ENCODE measurements at regions not wholly inside any gene's neighbourhood (a gene's known extent, or its start where the extent isn't known, plus 50 kb on each side); places are given as distances from the start of the nearest gene placed in this dataset.

DNA sequence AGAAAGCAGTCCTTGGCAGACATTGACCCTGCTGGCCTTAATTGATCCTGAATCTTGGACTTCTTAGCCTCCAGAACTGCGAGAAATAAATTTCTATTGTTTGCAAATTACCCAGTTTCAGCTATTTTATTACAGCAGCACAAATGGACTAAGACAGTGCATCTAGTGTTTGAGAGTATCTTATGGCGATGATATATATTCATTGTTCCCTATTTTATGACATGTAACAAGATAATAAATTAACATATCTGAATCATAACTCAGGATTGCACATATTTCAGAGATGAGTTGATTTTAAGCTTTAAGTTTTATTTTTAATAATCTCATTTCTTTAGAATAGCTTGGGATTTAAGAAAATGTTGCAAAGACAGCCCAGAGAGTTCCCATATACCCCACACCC is 167.4 kb upstream of the FOXG1 start:
- no peak overlapping the region for H3K9ac ChIP-seq
- H3K4me2 ChIP-seq: no peak overlapping the region
- no peaks in the 10 kb centered on the region for H3K9me3 ChIP-seq
- H3K4me3 ChIP-seq: no peak overlapping the region
- H4K20me1 ChIP-seq: no peaks in the 10 kb centered on the region
- no peaks in the 10 kb centered on the region for H3K27me3 ChIP-seq
- no peak overlapping the region for H3K27ac ChIP-seq
- no peaks in the 10 kb centered on the region for H3K4me1 ChIP-seq
- no peak for TF ChIP-seq Cebpa-rat (IDR thresholded peaks at IDR 0.05)
- no peaks in the 10 kb centered on the region for H3K36me3 ChIP-seq

DNA sequence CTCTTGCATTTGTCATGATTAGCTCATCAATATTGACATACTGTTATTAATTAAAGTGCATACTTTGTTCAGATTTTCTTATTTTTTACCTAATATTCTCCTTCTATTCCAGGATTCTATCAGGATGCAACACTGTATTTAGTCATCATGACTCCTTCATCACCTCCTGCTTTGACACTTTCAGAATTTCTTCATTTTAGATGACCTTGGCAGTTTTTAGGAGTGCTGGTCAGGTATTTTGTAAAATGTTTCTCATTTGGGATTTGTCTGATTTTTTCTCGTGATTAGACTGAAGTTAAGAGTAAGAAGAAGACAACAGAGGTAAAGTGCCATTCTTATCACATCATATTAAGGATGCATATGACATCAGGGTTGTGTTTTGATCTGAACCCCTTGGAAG is 167.0 kb upstream of the FOXG1 start:
- Histone ChIP-seq H3K36me3 (no peaks in the 10 kb centered on the region), H4K20me1 (no peaks in the 10 kb centered on the region), H3K9me3 (no peaks in the 10 kb centered on the region), H3K27ac (no peak overlapping the region), H3K4me1 (no peaks in the 10 kb centered on the region), H3K4me3 (no peak overlapping the region), H3K4me2 (no peak overlapping the region), H3K9ac (no peak overlapping the region), H3K27me3 (no peaks in the 10 kb centered on the region)
- no peak for TF ChIP-seq Cebpa-rat (IDR thresholded peaks at IDR 0.05)

DNA sequence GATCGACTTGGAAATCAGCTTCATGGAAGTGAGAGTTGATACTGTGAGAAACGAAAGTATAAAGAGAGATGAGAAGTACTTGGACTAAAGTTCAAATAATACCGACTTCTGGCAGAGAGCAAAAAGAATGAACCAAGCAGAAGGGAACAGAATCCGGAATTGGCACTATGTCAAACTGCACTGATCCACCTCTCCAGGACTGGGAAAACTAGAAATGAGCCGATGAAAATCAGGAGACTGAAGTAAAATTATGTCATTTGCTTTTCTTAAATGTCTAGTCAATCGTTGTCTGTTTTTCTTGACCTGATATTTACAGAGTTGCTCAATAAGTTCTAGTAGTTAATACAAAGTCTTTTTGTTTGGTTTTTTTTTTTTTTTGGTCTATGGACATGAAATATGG is 163.0 kb upstream of the FOXG1 start:
- H3K4me1 ChIP-seq: no peaks in the 10 kb centered on the region
- no peaks in the 10 kb centered on the region for H3K9me3 ChIP-seq
- no peak overlapping the region for H3K4me2 ChIP-seq
- no peak overlapping the region for H3K27ac ChIP-seq
- H3K36me3 ChIP-seq: no peaks in the 10 kb centered on the region
- H4K20me1 ChIP-seq: no peaks in the 10 kb centered on the region
- TF ChIP-seq Cebpa-rat (IDR thresholded peaks at IDR 0.05): no peak
- no peaks in the 10 kb centered on the region for H3K27me3 ChIP-seq
- no peak overlapping the region for H3K9ac ChIP-seq
- no peak overlapping the region for H3K4me3 ChIP-seq

DNA sequence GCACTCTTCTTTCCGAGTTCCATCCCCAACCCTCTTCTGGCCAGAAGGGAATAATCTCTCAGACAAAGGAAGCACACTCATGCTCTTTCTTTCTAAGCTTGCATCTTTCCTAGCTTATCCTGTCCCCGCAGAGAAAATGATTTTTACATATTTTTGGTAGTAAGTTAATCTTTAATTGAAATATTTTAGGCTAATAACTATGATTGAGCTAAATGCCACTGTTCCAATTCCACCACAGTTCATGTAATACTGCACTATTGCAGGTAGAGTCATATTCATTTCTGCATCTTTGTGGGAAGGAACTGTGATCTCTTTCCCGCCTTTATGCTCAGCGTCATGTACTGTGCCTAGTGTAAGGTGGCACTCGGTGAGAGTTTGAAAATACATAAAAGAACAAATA is 158.9 kb upstream of the FOXG1 start:
- Histone ChIP-seq H3K27me3 (no peaks in the 10 kb centered on the region), H3K4me3 (no peak overlapping the region), H3K9me3 (no peaks in the 10 kb centered on the region), H3K36me3 (no peaks in the 10 kb centered on the region), H4K20me1 (no peaks in the 10 kb centered on the region), H3K27ac (no peak overlapping the region), H3K9ac (no peak overlapping the region), H3K4me1 (no peaks in the 10 kb centered on the region), H3K4me2 (no peak overlapping the region)
- no peak for TF ChIP-seq Cebpa-rat (IDR thresholded peaks at IDR 0.05)

DNA sequence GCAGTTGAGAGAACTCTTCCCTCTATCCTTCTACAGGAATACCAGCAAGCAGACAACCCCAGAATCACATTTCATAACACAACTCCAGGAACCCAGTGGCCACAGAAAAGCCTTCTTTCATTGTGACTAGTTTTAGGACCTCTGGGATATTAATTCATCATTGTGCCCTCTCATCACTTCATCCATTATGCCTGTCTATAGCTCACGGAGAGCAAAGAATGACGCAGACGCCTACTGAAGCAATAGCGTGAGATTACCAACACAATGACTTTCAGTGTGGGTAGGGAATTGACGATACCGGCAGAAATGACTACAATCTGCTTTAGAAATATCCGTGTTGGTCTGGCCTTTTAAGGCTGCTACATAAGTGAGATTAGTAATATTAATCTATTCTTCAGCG is 158.1 kb upstream of the FOXG1 start:
- Histone ChIP-seq H3K36me3 (no peaks in the 10 kb centered on the region), H3K4me1 (no peaks in the 10 kb centered on the region), H3K4me2 (no peak overlapping the region), H3K4me3 (no peak overlapping the region), H3K27ac (no peak overlapping the region), H3K9me3 (no peaks in the 10 kb centered on the region), H3K9ac (no peak overlapping the region), H4K20me1 (no peaks in the 10 kb centered on the region), H3K27me3 (no peaks in the 10 kb centered on the region)
- TF ChIP-seq Cebpa-rat (IDR thresholded peaks at IDR 0.05): no peak

DNA sequence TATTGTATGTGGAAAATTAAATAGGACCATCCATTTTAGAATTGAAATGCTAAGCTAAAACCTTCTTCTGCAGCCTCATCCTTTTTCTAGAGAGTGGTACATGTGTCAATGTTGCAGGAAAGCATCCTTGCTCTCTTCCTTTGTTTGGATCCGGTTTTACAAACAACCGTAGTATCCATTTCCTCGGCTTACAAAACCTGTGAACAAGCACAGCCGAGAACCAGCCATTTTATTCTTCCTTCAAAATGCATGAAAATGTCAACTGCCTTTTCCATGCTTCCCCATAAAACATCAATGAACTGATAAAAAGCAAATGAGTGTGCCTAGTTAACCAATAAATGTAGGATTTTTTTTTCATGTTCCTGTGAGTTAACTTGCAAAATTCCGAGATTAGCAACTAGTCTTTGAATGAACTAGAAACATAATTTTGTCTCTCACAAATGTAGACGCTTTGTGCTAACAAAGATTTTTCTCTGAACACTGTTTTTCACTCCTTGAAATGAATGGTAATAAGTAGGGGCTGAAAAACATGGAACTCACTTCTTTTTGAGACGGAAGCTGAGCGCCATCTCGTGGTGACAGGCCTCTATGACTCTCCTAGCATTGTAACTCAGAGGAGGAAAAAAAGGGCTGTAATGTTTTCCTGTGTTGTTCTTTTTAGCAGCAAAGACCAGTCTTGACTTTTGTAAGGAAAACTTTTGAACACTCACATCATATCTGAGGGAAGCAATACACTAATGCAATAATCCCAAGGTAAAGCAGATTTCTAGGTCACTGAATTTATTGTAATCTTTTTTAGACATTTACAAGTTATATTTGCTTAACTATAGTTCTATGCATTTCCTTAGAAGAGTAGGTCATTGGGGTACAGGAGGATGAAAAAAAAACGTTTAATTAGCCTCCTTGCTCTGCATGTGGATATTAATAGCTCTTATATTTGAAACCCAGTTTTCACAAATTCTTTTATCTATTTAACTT is 157.4 kb upstream of the FOXG1 start:
- H4K20me1 ChIP-seq: no peaks in the 10 kb centered on the region
- H3K4me1 ChIP-seq: no peaks in the 10 kb centered on the region
- no peaks in the 10 kb centered on the region for H3K9me3 ChIP-seq
- TF ChIP-seq Cebpa-rat (IDR thresholded peaks at IDR 0.05): no peak
- H3K4me2 ChIP-seq: no peak overlapping the region
- H3K4me3 ChIP-seq: no peak overlapping the region
- H3K9ac ChIP-seq: no peak overlapping the region
- no peak overlapping the region for H3K27ac ChIP-seq
- H3K36me3 ChIP-seq: no peaks in the 10 kb centered on the region
- no peaks in the 10 kb centered on the region for H3K27me3 ChIP-seq

DNA sequence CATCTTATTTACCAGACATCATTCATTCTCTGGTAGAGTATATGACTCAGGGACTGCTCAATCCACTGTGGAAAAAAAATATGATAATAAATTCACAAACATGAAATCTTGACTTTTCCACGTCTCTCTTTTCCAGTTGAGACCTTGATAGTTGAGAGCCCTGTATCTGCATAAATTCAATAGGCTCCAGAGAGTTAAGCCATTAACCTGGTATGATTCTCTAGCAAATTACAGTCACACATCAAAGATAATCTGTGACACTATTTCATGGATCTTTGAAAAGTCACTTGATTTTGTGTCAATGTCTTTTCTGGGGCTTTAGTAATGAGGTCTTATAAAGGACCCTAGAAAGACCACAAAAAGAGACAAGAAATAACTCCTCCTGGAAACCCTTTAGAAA is 154.2 kb upstream of the FOXG1 start:
- Histone ChIP-seq H3K4me1 (no peaks in the 10 kb centered on the region), H3K27me3 (no peaks in the 10 kb centered on the region), H3K4me2 (no peak overlapping the region), H3K27ac (no peak overlapping the region), H3K4me3 (no peak overlapping the region), H3K36me3 (no peaks in the 10 kb centered on the region), H3K9me3 (no peaks in the 10 kb centered on the region), H4K20me1 (no peaks in the 10 kb centered on the region), H3K9ac (no peak overlapping the region)
- TF ChIP-seq Cebpa-rat (IDR thresholded peaks at IDR 0.05): no peak

DNA sequence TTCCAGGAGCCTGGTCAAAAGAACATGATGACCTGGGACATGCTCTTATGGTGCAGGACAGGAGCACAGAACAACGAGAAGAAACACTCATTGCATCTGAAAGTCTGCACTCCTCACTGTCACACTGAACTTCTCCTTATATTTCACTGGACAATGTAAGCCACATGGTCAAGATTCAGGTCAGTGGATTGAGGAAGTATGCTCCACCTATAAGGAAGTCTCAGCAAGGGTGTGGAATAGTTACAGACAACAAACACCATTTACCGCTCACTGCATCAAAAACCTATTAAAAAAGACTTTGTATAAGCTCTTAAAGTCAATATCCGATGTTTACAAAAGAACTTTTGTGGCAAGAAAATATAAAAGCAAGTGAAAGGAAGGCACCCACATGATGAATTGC is 153.1 kb upstream of the FOXG1 start:
- H3K9me3 ChIP-seq: no peaks in the 10 kb centered on the region
- H3K4me2 ChIP-seq: no peak overlapping the region
- no peak overlapping the region for H3K27ac ChIP-seq
- no peak overlapping the region for H3K4me3 ChIP-seq
- no peaks in the 10 kb centered on the region for H4K20me1 ChIP-seq
- H3K4me1 ChIP-seq: no peaks in the 10 kb centered on the region
- H3K9ac ChIP-seq: no peak overlapping the region
- no peaks in the 10 kb centered on the region for H3K36me3 ChIP-seq
- H3K27me3 ChIP-seq: no peaks in the 10 kb centered on the region
- no peak for TF ChIP-seq Cebpa-rat (IDR thresholded peaks at IDR 0.05)

DNA sequence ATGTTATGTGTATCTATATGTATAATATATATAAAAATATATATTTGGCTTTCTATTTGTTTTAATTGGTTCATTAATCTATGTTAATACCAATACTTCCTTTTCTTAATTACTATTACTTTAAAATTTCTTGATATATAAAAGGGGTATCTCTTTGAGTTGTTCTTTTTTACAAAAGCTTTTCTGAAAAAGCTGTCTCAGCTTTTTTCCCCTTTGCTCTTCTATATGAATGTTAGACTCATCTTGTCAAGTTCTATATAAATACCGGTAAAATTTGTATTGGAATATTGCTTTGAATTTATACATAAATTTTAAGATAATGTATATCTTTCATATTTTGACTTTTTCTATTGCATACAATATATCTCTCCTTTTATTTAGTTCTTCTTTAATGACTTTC is 139.8 kb upstream of the FOXG1 start:
- Histone ChIP-seq H3K9ac (no peak overlapping the region), H3K36me3 (no peaks in the 10 kb centered on the region), H3K27me3 (no peaks in the 10 kb centered on the region), H3K4me2 (no peak overlapping the region), H3K4me3 (no peak overlapping the region), H3K9me3 (peaks cover 3% of the 10 kb centered on the region), H3K4me1 (no peaks in the 10 kb centered on the region), H3K27ac (no peak overlapping the region), H4K20me1 (no peaks in the 10 kb centered on the region)
- TF ChIP-seq Cebpa-rat (IDR thresholded peaks at IDR 0.05): no peak

DNA sequence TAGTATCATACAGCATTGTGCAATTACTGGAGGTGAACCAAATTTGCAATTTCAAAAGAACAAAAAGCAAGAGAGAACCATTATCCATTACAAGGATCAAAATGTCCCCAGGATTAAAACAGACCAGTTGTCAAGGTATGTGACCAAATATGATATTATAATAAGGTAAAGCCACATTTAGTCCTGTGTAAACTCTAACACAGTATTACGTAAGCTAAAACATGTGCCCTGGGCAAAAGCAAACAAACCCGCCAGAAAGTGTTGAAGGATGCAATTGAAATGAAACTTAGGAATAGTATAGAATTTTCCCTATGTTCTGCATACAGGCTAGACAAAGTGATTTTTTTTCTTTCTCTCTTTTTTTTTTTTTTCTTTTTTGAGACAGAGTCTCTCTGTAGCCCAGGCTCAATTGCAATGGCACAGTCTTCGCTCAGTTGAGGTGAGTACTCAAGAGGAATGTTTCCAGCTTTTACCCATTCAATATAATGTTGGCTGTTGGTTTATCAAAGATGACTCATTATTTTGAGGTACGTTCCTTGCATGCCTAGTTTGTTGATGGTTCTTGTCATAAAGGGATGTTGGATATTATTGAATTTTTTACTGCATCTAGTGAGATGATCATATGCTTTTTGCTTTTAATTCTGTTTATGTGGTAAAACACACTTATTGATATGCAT is 137.1 kb upstream of the FOXG1 start:
- Histone ChIP-seq H3K4me2 (no peak overlapping the region), H3K4me1 (no peaks in the 10 kb centered on the region), H3K36me3 (no peaks in the 10 kb centered on the region), H3K4me3 (no peak overlapping the region), H3K27me3 (no peaks in the 10 kb centered on the region), H3K9me3 (peaks cover 10% of the 10 kb centered on the region), H3K9ac (no peak overlapping the region), H3K27ac (no peak overlapping the region), H4K20me1 (no peaks in the 10 kb centered on the region)
- no peak for TF ChIP-seq Cebpa-rat (IDR thresholded peaks at IDR 0.05)
